IMR-90 (cell line): ENCODE measurements at regions not wholly inside any gene's neighbourhood (a gene's known extent, or its start where the extent isn't known, plus 50 kb on each side); places are given as distances from the start of the nearest gene placed in this dataset.
A peak's percentile ranks its signal among the peaks of the same experiment; 100 is the strongest.

Experiments used
- ATAC-seq: fragments of 200-7000 bp; cut with Tn5 transposase; 2 replicates; pipeline ENCODE4 v1.9.1; 2020; ENCODE audit warnings: low read depth, mild to moderate bottlenecking, moderate library complexity
- BruUV-seq: library from RNA; stranded (reverse); fragments of 400-500 nt; replicated peaks from 2 replicates; lab custom pipeline; 2021; lab: Mats Ljungman, UMichigan
- CTCF ChIA-PET: fragments of 300-600 bp; formaldehyde crosslinking; extraction: SDS; loops from one replicate; lab custom pipeline; 2021; ENCODE audit warnings: antibody characterized with exemption; lab: Yijun Ruan, JAX
- POLR2A ChIA-PET: fragments of 300-600 bp; sonication (Branson Sonifier 250); formaldehyde crosslinking; loops from one replicate; lab custom pipeline; 2022; ENCODE audit warnings: antibody characterized with exemption; ENCODE audit not compliant: unreplicated experiment; lab: Charles Lee
- DNase-seq: peaks from one replicate; pipeline ENCODE4 v3.0.0; 2013
- H2AFZ ChIP-seq: replicated peaks from 2 replicates; pipeline ENCODE3; 2013; ENCODE audit warnings: low read length, mild to moderate bottlenecking; ENCODE audit not compliant: poor library complexity
- H2AK5ac ChIP-seq: 2 replicates; pipeline ENCODE4 v1.6.1; 2013; ENCODE audit warnings: low read depth, low read length, inconsistent platforms
- H2AK9ac ChIP-seq: replicated peaks from 2 replicates; pipeline ENCODE3; 2013; ENCODE audit warnings: mild to moderate bottlenecking, low read depth, low read length, moderate library complexity; ENCODE audit not compliant: poor library complexity
- H2BK120ac ChIP-seq: 2 replicates; pipeline ENCODE4 v1.6.1; 2013; ENCODE audit warnings: low read depth, low read length, inconsistent platforms
- H2BK15ac ChIP-seq: 3 replicates; pipeline ENCODE4 v1.6.1; 2013; ENCODE audit warnings: low read depth, low read length, inconsistent platforms
- H2BK20ac ChIP-seq: 2 replicates; pipeline ENCODE4 v1.6.1; 2013; ENCODE audit warnings: low read depth, mild to moderate bottlenecking, inconsistent platforms, low read length, moderate library complexity
- H2BK5ac ChIP-seq: 2 replicates; pipeline ENCODE4 v1.6.1; 2013; ENCODE audit warnings: mild to moderate bottlenecking, low read depth, low read length, inconsistent platforms; ENCODE audit not compliant: poor library complexity, severe bottlenecking
- H3K14ac ChIP-seq: replicated peaks from 2 replicates; pipeline ENCODE4 v1.6.1; 2013; ENCODE audit warnings: low read depth, low read length, inconsistent platforms
- H3K18ac ChIP-seq: 2 replicates; pipeline ENCODE4 v1.6.1; 2013; ENCODE audit warnings: low read depth, low read length, control low read depth
- H3K23ac ChIP-seq: 2 replicates; pipeline ENCODE4 v1.6.1; 2013; ENCODE audit warnings: low read depth, low read length, inconsistent platforms
- H3K27ac ChIP-seq: 2 replicates; pipeline ENCODE4 v1.5.1; 2013; ENCODE audit warnings: mild to moderate bottlenecking, control low read depth, low read length; ENCODE audit not compliant: insufficient read depth
- H3K27me3 ChIP-seq: 2 replicates; pipeline ENCODE4 v1.6.1; 2013; ENCODE audit warnings: low read length; ENCODE audit not compliant: control insufficient read depth, insufficient read depth
- H3K36me3 ChIP-seq: 2 replicates; pipeline ENCODE4 v1.6.1; 2013; ENCODE audit warnings: low read length, mixed read lengths; ENCODE audit not compliant: control insufficient read depth, insufficient read depth
- H3K4ac ChIP-seq: 2 replicates; pipeline ENCODE4 v1.6.1; 2013; ENCODE audit warnings: low read depth, low read length, inconsistent platforms
- H3K4me1 ChIP-seq: 2 replicates; pipeline ENCODE4 v1.6.1; 2013; ENCODE audit warnings: low read length, mixed read lengths; ENCODE audit not compliant: control insufficient read depth, insufficient read depth
- H3K4me2 ChIP-seq: 2 replicates; pipeline ENCODE4 v1.6.1; 2013; ENCODE audit warnings: low read depth, mild to moderate bottlenecking, control low read depth, low read length, moderate library complexity
- H3K4me3 ChIP-seq: 2 replicates; pipeline ENCODE4 v1.5.1; 2013; ENCODE audit warnings: low read depth, mild to moderate bottlenecking, control low read depth, low read length, moderate library complexity; ENCODE audit not compliant: insufficient read depth
- H3K56ac ChIP-seq: 2 replicates; pipeline ENCODE4 v1.6.1; 2013; ENCODE audit warnings: low read length, inconsistent platforms; ENCODE audit not compliant: insufficient read depth; ENCODE audit errors: extremely low read depth
- H3K79me1 ChIP-seq, 2 experiments: 2 replicates each; pipeline ENCODE4 v1.6.1; 2013; ENCODE audit warnings: low read length in 2 of 2, inconsistent platforms in 1 of 2, low read depth in 1 of 2
- H3K9ac ChIP-seq: 2 replicates; pipeline ENCODE4 v1.6.1; 2013; ENCODE audit warnings: low read depth, low read length, control low read depth
- H3K9me1 ChIP-seq: 2 replicates; pipeline ENCODE4 v1.6.1; 2013; ENCODE audit warnings: low read length, inconsistent platforms; ENCODE audit not compliant: insufficient read depth
- H3K9me3 ChIP-seq: 2 replicates; pipeline ENCODE4 v1.6.1; 2013; ENCODE audit warnings: low read length; ENCODE audit not compliant: control insufficient read depth, insufficient read depth
- H4K20me1 ChIP-seq: 2 replicates; pipeline ENCODE4 v1.6.1; 2013; ENCODE audit warnings: low read length, inconsistent platforms; ENCODE audit not compliant: insufficient read depth
- H4K5ac ChIP-seq: 2 replicates; pipeline ENCODE4 v1.6.1; 2013; ENCODE audit warnings: mild to moderate bottlenecking, low read depth, low read length, control low read depth
- H4K8ac ChIP-seq, 2 experiments: 2 replicates each; pipeline ENCODE4 v1.6.1; 2013; ENCODE audit warnings: low read depth in 2 of 2, low read length in 2 of 2, control low read depth in 1 of 2, inconsistent platforms in 1 of 2
- H4K91ac ChIP-seq: 2 replicates; pipeline ENCODE4 v1.6.1; 2013; ENCODE audit warnings: low read depth, low read length, inconsistent platforms; ENCODE audit not compliant: insufficient read depth
- CEBPB ChIP-seq: IDR thresholded peaks from 2 replicates; pipeline ENCODE4 v1.6.1; 2012; ENCODE audit warnings: low read depth, low read length, improper control_type of control experiment
- NFE2L2 ChIP-seq: fragments of 150-350 bp; IDR thresholded peaks from 2 replicates; pipeline ENCODE4 v1.6.1; 2016; ENCODE audit warnings: low read depth, mild to moderate bottlenecking, low read length
- POLR2A ChIP-seq: IDR thresholded peaks from 2 replicates; pipeline ENCODE4 v1.6.1; 2012; ENCODE audit warnings: mild to moderate bottlenecking, low read depth, low read length
- WGBS, 2 experiments: methylation state at CpG; one replicate each; pipeline versions ENCODE4 v1.1.5 to v1.1.7; 2013; ENCODE audit warnings: missing lambda C conversion rate in 2 of 2; ENCODE audit not compliant: insufficient read length in 1 of 2; ENCODE audit errors: extremely low coverage in 2 of 2; 5-methylcytosine and 5-hydroxymethylcytosine counted together
- dilution Hi-C: fragments of 300-500 bp; cut with HindIII; formaldehyde crosslinking; loops from one replicate; pipeline ENCODE4 v1.14.3; 2018; ENCODE audit warnings: low sequenced_read_pairs; ENCODE audit not compliant: unreplicated experiment
- in situ Hi-C: fragments of 300-500 bp; cut with MboI; formaldehyde crosslinking; loops from 3 replicates; pipeline ENCODE4 v1.14.3; 2019; ENCODE audit warnings: low sequenced_read_pairs, inconsistent platforms, mixed read lengths
- intact Hi-C: fragments of 100-400 bp; cut with micrococcal nuclease; formaldehyde crosslinking; loops from 2 replicates; pipeline ENCODE4 v1.10.0; 2022

GRCh38 chr4:149009223-149009622, 567.0 kb upstream of the NR3C2 start:
- H3K18ac ChIP-seq: no peak overlapping the region
- intact Hi-C loops (no loop called here), in situ Hi-C loops (no loop called here), dilution Hi-C loops (no loop called here)
- H3K4me1 ChIP-seq: no peaks in the 10 kb centered on the region
- H3K79me1 ChIP-seq: no peaks in the 10 kb centered on the region
- H3K9ac ChIP-seq: no peak overlapping the region
- no peak overlapping the region for H2BK5ac ChIP-seq
- H3K36me3 ChIP-seq: no peaks in the 10 kb centered on the region
- H3K9me3 ChIP-seq: no peaks in the 10 kb centered on the region
- H2AFZ ChIP-seq: no peak overlapping the region
- H2BK20ac ChIP-seq: no peak overlapping the region
- H4K91ac ChIP-seq: no peak overlapping the region
- ChIA-PET POLR2A (no interaction called here), CTCF (no interaction called here)
- BruUV-seq: no TSS peak
- H2AK9ac ChIP-seq: no peak overlapping the region
- H4K20me1 ChIP-seq: no peaks in the 10 kb centered on the region
- peak; percentile 39; the same call in 1 of the 2 replicates for TF ChIP-seq CEBPB
- no peak for TF ChIP-seq POLR2A
- TF ChIP-seq NFE2L2: no peak
- no peak overlapping the region for H3K14ac ChIP-seq
- no peak overlapping the region for H3K4me2 ChIP-seq
- no peaks in the 10 kb centered on the region for H3K9me1 ChIP-seq
- no peak overlapping the region for H2BK15ac ChIP-seq
- H4K5ac ChIP-seq: no peak overlapping the region
- H3K4ac ChIP-seq: no peak overlapping the region
- no peak overlapping the region for H3K4me3 ChIP-seq
- no peak overlapping the region for H2AK5ac ChIP-seq
- H3K56ac ChIP-seq: no peak overlapping the region
- H3K23ac ChIP-seq: no peak overlapping the region
- ATAC-seq: no peak
- H3K27ac ChIP-seq: no peak overlapping the region
- H2BK120ac ChIP-seq: no peak overlapping the region
- no CpG with 5 or more reads among the region's 2 CpGs for WGBS, 2 experiments
- no peaks in the 10 kb centered on the region for H3K27me3 ChIP-seq
- no peak overlapping the region for H4K8ac ChIP-seq
- no peak for DNase-seq
